Upper lobe of left lung (tissue), 4 donors: ENCODE measurements at regions not wholly inside any gene's neighbourhood (a gene's known extent, or its start where the extent isn't known, plus 50 kb on each side); places are given as distances from the start of the nearest gene placed in this dataset.

ENCODE experiments used
- POLR2A ChIP-seq, 4 donors: fragments of 450-650 bp; IDR thresholded peaks; one replicate each; pipeline ENCODE4 v1.5.1; 2016 to 2017; ENCODE audit warnings: antibody characterized with exemption in 4 of 4, mild to moderate bottlenecking in 2 of 4
- TF ChIP-seq, protein P1 (sequence below), 6 experiments: fragments of 450-650 bp in 4 of 6; fragments of 200-600 bp in 2 of 6; sonication (generic) in 2 of 6; IDR thresholded peaks; one replicate each; pipeline ENCODE4 v1.5.1; 2016 to 2019; ENCODE audit warnings: antibody characterized with exemption in 6 of 6

- no peak for TF ChIP-seq POLR2A (IDR thresholded peaks at IDR 0.05)
- TF ChIP-seq, protein P1, sequence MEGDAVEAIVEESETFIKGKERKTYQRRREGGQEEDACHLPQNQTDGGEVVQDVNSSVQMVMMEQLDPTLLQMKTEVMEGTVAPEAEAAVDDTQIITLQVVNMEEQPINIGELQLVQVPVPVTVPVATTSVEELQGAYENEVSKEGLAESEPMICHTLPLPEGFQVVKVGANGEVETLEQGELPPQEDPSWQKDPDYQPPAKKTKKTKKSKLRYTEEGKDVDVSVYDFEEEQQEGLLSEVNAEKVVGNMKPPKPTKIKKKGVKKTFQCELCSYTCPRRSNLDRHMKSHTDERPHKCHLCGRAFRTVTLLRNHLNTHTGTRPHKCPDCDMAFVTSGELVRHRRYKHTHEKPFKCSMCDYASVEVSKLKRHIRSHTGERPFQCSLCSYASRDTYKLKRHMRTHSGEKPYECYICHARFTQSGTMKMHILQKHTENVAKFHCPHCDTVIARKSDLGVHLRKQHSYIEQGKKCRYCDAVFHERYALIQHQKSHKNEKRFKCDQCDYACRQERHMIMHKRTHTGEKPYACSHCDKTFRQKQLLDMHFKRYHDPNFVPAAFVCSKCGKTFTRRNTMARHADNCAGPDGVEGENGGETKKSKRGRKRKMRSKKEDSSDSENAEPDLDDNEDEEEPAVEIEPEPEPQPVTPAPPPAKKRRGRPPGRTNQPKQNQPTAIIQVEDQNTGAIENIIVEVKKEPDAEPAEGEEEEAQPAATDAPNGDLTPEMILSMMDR (IDR thresholded peaks at IDR 0.05), result no peak
Observed at GRCh38 chr2:66113988-66114625, 320.8 kb upstream of the MEIS1 start.
